ENCODE measurements at regions not wholly inside any gene's neighbourhood (a gene's known extent, or its start where the extent isn't known, plus 50 kb on each side); places are given as distances from the start of the nearest gene placed in this dataset.
"Not testable (repeated sequence)": the region's sequence is repeated elsewhere in the genome, so short reads cannot be mapped to it uniquely, and the experiment has no call there.

DNA sequence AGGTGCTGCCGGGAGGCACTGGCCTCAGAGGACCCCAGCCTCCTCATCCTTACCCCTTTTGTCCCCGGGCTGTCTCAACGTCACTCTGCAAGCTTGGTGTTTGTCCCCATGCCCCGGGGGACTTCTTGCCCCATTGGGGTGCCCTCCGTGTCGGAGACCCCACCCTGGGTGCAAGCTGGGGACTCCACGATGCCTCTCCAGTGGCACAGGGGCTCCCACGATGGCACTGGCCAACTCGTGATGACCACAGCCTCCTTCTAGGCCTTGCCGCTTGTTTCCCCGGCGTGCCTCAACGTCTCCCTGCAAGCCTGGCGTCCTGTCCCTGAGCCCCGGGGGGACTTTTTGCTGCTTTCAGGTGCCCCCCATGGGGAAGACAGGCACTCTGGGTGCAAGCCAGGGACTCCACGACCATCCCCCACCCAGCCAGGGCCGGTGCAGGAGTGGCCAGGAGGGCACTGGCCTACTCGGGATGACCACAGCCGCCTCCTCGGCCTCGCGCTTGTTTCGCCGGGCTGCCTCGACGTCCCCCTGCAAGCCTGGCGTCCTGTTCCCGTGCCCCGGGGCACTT is 237.0 kb downstream of the TUBA3C start:
- TF ChIP-seq, protein P1, sequence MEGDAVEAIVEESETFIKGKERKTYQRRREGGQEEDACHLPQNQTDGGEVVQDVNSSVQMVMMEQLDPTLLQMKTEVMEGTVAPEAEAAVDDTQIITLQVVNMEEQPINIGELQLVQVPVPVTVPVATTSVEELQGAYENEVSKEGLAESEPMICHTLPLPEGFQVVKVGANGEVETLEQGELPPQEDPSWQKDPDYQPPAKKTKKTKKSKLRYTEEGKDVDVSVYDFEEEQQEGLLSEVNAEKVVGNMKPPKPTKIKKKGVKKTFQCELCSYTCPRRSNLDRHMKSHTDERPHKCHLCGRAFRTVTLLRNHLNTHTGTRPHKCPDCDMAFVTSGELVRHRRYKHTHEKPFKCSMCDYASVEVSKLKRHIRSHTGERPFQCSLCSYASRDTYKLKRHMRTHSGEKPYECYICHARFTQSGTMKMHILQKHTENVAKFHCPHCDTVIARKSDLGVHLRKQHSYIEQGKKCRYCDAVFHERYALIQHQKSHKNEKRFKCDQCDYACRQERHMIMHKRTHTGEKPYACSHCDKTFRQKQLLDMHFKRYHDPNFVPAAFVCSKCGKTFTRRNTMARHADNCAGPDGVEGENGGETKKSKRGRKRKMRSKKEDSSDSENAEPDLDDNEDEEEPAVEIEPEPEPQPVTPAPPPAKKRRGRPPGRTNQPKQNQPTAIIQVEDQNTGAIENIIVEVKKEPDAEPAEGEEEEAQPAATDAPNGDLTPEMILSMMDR (IDR thresholded peaks at IDR 0.05; ENCODE audit: borderline replicate concordance, insufficient read depth, low read depth, low read length): no peak
- no peak overlapping the region for H3K4me3 ChIP-seq (ENCODE audit: low read depth, low read length)

DNA sequence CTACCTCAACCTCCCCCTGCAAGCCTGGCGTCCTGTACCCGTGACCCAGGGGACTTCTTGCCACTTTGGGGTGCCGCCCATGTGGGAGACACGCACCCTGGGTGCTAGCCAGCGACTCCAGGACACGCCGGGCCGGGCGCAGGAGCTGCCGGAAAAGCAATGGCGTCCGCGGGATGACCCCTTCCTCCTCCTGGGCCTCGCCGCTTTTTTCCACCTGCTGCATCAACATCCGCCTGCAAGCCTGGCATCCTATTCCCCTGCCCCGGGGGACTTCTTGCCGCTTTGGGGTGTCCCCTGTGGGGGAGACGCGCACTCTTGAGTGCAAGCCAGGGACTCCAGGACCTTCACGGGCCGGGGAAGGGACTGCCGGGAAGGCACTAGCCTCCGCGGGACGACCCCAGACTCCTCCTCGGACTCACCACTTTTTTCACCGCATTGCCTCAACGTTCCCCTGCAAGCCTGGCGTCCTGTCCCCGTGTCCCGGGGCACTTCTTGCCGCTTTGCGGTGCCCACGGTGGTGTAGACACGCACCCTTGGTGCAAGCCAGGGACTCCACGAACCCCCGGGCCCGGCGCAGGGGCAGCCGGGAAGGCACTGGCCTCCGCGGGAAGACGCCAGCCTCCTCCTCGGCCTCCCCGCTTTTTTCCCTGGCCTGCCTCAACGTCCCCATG is 237.8 kb downstream of the TUBA3C start:
- H3K4me3 ChIP-seq (ENCODE audit: low read depth, low read length): no peak overlapping the region
- TF ChIP-seq, protein P1 (IDR thresholded peaks at IDR 0.05; ENCODE audit: borderline replicate concordance, insufficient read depth, low read depth, low read length): no peak

DNA sequence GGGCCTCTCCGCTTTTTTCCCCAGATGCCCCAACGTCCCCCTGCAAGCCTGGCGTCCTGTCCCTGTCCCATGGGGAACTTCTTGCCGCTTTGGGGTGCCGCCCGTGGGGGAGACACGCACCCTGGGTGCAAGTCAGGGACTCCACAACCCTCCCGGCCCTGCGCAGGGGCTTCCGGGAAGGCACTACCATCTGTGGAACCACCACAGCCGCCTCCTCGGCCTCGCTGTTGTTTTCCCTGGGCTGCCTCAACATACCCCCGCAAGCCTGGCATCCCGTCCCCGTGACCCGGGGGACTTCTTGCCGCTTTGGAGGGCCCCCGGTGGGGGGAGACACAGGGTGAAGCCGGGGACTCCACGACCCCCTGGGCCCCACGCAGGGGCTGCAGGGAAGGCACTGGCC is 238.4 kb downstream of the TUBA3C start:
- H3K4me3 ChIP-seq (ENCODE audit: low read depth, low read length): no peak overlapping the region
- TF ChIP-seq, protein P1 (IDR thresholded peaks at IDR 0.05; ENCODE audit: borderline replicate concordance, insufficient read depth, low read depth, low read length): no peak

DNA sequence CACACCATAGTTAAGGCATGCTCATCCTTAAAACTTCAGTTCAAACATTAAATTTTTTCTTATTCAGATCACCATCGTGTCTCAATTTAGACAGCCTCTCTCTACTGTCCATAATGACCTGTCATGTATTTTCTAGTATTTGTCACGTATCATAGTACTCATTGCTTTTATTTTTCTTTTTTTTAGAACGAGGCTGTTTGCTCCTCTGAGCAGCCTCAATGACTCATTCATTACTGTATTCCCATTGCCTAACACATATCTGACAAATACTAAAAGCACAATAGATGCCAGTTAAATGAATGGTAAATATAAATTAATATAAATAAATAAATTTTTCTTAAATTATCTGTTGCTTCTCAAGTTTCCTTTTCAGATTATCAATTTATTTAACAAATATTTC is 245.5 kb downstream of the TUBA3C start:
- TF ChIP-seq, protein P1 (IDR thresholded peaks at IDR 0.05; ENCODE audit: borderline replicate concordance, insufficient read depth, low read depth, low read length): no peak
- H3K4me3 ChIP-seq (ENCODE audit: low read depth, low read length): no peak overlapping the region

DNA sequence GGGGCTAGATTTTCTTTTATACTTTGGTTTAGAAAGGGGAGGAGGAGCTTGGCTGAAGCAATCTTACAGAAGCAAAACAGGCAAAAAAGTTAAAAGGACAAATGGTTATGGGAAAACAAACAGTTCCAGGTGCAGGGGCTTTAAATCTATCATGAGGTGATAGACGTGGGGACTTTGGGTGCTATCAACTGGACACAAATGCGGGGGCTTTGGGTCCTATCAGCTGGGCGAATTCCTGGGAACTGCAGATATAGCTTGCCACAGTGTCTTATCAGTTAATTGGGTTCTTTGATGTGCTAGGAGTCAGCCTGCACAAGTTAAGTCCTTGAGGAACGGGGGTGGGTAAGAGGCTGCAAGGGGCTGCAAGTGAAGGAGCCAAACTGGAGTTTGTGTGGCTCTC is 260.6 kb downstream of the TUBA3C start:
- H3K4me3 ChIP-seq (ENCODE audit: low read depth, low read length): no peak overlapping the region
- TF ChIP-seq, protein P1 (IDR thresholded peaks at IDR 0.05; ENCODE audit: borderline replicate concordance, insufficient read depth, low read depth, low read length): no peak

DNA sequence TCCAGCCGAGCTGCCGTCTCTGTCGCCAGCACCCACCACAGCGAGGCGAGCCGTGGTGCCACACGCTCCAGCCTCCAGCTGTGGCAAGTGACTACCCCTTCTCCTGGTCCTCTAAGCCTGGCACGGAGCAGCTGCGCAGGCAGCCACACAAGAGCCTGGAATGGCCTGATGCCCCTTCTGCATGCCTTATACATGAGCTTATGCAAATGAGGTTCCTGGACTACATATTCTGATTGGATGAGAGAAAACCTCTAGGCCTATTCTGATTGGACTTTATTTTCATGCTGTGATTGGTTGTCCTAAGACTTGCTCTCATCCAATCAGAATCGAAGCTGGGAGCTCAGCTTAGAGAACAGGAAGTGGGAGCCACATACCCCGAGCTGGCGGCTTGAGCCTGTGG is 276.5 kb downstream of the TUBA3C start:
- not testable (repeated sequence) for H3K4me3 ChIP-seq (ENCODE audit: low read depth, low read length)

DNA sequence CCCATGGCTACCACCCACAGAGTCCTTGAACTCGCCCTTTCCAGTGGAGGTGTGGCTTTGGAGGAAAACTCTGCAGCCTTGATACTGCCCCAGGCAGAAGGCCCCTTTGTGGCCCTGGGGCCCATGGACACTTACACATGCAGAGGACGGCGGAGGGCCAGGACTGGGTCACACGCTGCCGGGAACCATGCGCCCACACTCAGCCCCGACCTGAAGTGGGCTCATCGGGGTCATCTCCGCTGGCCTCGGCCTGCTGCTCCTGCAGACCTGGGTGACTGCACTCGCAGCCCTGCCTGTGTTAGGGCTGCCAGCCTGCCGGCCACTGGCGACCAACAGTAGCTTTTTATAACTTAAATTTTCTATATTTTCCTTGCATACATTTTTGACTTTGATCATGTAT is 286.2 kb downstream of the TUBA3C start:
- H3K4me3 ChIP-seq (ENCODE audit: low read depth, low read length): not testable (repeated sequence)

DNA sequence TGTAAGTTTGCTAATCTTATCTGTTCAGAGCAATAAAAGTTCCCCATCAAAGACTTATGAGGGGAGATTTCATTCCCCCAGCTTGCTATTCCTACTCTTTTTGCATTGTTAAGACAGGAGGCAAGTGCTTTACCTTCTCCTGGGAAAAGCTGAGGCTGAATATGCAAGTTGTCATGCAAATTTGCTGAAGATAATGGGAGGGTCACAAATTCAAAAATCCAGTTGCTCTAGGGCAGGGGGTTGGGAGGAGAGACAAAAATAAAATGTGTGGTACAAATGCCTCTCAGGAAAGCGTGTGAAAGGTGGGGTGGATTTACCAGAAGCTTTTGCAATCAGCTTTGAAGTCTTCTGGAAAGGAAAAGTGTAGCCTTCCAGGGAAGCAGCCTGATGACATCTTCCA is 290.4 kb downstream of the TUBA3C start:
- not testable (repeated sequence) for H3K4me3 ChIP-seq (ENCODE audit: low read depth, low read length)

DNA sequence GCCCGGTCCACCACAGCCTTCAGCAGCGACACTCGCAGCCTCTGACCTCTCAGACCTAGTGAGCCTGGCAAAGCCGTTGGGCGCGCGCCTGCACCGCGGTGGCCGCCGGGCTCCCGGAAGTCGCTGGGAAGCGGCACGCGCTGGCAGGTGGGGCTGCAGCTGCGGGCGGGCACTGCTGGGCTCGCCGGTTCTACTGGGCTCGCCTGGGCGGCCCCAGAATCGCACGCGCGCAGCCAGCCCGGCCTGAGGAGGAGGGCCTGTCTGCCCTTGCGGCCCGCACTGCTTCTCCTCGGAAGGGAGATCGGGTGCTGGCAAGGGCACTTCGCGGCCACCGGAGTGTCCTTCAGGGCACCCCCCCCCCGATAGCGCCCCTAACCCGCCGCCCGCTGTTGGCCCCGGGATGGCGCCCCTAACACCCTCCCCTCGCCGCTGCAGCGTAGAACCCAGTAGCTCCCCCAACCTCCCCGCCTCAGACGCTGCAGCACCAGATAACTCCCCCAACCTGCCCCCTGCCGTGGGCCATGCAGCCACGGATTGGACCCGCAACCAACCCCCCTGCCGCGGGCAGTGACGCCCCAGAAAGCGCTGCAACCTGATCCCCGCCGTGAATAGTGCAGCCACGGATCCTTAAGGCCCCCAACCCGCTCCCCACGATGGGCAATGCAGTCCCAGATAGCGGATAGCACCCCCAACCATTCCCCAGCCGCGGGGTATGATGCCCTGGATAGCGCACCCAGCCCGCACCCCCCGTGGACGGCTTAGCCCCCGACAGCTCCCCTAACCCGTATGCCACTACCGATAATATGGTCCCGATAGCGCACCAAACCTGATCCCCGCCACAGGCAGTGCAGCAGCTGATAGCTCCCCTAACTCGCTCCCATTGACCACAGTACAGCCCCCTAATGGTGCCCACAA is 306.5 kb downstream of the TUBA3C start:
- not testable (repeated sequence) for H3K4me3 ChIP-seq (ENCODE audit: low read depth, low read length)

DNA sequence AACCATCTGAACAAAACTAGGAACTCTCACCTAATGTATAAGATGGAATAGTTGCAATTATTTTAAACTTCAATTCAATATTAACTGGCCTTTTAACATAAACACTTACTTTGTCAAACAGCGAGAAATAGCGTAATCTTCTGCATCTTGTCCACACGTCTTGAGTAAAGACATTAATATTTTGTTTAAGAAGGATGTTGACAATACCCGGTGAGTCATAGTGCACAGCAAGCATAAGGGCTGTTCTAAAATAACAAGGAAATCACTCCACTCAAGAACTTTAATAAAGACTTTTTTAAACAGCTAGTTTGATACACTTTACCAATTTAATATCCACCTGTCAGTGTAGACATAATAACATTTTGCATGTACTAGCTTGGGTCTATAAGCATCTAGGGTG is 311.1 kb downstream of the TUBA3C start:
- H3K4me3 ChIP-seq (ENCODE audit: low read depth, low read length): not testable (repeated sequence)

DNA sequence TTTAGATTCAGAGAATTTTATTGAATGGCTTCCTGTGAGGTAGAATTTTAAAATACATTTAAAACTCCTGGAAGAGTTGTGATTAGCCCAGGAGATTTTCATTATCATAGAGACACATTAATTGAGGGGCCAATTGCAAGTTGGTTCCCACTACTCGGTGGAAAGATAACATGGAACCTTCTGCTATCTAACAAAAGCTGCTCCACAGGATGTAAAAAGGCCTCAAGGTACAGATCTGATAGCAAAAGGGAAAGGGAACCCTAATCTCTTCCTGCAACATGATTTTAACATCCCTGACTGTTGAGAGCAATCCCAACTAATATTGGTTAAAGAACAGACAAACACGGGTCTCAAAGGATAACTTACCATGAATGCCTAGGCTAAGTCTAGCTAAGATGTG is 312.3 kb downstream of the TUBA3C start:
- H3K4me3 ChIP-seq (ENCODE audit: low read depth, low read length): not testable (repeated sequence)

DNA sequence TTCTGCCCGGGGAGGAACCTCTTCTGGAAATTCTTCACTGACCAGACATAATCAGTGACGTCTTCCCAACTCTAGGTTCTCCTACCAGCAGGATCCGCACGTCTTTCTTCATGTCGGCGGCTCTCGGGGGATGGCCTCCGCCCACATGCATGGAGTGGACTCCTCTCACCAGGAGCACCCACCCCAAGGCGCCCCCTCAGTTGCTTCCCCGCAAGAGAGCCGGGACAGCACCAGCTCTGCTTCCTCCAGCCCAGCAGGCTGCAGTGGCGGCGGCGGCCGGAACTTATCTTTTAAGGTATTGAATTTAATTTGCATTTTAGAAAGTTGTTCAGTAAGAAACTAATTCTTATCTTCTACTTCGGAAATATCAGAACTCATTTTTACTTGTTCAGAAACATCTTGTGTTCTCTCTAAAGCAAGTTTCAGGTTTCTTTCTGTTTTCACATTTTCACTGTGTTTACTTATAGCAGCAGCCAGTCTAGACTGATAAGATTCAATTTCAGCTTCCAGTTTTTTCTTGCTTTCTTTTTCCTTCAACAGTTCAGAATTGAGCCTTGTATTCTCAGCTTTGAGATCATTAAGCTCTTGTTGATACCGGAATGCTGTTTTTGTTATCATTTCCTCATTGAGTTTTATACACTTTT is 343.5 kb downstream of the TUBA3C start:
- not testable (repeated sequence) for H3K4me3 ChIP-seq (ENCODE audit: low read depth, low read length)

All from GM12875 (cell line).